Psoas muscle (tissue), 7 donors: ENCODE measurements at regions not wholly inside any gene's neighbourhood (a gene's known extent, or its start where the extent isn't known, plus 50 kb on each side); places are given as distances from the start of the nearest gene placed in this dataset.

Experiments used
- ATAC-seq, 4 donors: fragments of 200-7000 bp; cut with Tn5 transposase; one replicate each; pipeline ENCODE4 v1.9.1; 2020; ENCODE audit warnings: moderate library complexity in 3 of 4, mild to moderate bottlenecking in 2 of 4
- DNase-seq, 2 donors: peaks; one replicate each; pipeline ENCODE4 v3.0.0-alpha.2; 2020
- H3K27ac ChIP-seq: fragments of 200-600 bp; one replicate; pipeline ENCODE4 v1.8.0; 2022
- H3K27me3 ChIP-seq, 3 donors: fragments of 200-600 bp in 1 of 3; one replicate each; pipeline versions ENCODE4 v1.6.1 to v1.8.0; 2013 to 2022; ENCODE audit warnings: low read length in 2 of 3, mild to moderate bottlenecking in 2 of 3, moderate library complexity in 1 of 3; ENCODE audit not compliant: insufficient read depth in 3 of 3
- H3K36me3 ChIP-seq, 2 donors: fragments of 200-600 bp in 1 of 2; one replicate each; pipeline versions ENCODE4 v1.6.1 to v1.8.0; 2013 to 2022; ENCODE audit warnings: low read depth in 1 of 2, mild to moderate bottlenecking in 1 of 2, moderate library complexity in 1 of 2; ENCODE audit not compliant: insufficient read depth in 1 of 2
- H3K4me1 ChIP-seq: fragments of 200-600 bp; one replicate; pipeline ENCODE4 v1.8.0; 2022
- H3K4me3 ChIP-seq: fragments of 200-600 bp; one replicate; pipeline ENCODE4 v1.8.0; 2022; ENCODE audit warnings: mild to moderate bottlenecking
- H3K9me3 ChIP-seq: fragments of 200-600 bp; one replicate; pipeline ENCODE4 v1.8.0; 2022
- CTCF ChIP-seq: fragments of 200-600 bp; IDR thresholded peaks from one replicate; pipeline ENCODE4 v1.8.0; 2022; ENCODE audit warnings: antibody characterized with exemption
- WGBS, 3 donors: extraction: QIAGEN DNeasy Blood & Tissue Kit; methylation state at CpG; one replicate each; pipeline versions ENCODE4 v1.1.6 to v1.1.7; 2013; 5-methylcytosine and 5-hydroxymethylcytosine counted together
- intact Hi-C, 2 donors: fragments of 100-400 bp; cut with DNase I; formaldehyde crosslinking; loops; one replicate each; pipeline versions ENCODE4 v1.11.0 to v1.14.2; 2022
- donor health status: healthy with polysubstance abuse.
- donor health status: DM: no; HTN: no; CAD: no; lungs with moderate emphysema.
- donor health status: Bipolar disorder and iron deficiency.
- donor health status: healthy.
- donor health status: DM: yes; HTN: yes; CAD: no.
- donor health status: DM: no; HTN: no; CAD: no.
- donor health status: DM: yes; HTN: yes; CAD: no.

DNA sequence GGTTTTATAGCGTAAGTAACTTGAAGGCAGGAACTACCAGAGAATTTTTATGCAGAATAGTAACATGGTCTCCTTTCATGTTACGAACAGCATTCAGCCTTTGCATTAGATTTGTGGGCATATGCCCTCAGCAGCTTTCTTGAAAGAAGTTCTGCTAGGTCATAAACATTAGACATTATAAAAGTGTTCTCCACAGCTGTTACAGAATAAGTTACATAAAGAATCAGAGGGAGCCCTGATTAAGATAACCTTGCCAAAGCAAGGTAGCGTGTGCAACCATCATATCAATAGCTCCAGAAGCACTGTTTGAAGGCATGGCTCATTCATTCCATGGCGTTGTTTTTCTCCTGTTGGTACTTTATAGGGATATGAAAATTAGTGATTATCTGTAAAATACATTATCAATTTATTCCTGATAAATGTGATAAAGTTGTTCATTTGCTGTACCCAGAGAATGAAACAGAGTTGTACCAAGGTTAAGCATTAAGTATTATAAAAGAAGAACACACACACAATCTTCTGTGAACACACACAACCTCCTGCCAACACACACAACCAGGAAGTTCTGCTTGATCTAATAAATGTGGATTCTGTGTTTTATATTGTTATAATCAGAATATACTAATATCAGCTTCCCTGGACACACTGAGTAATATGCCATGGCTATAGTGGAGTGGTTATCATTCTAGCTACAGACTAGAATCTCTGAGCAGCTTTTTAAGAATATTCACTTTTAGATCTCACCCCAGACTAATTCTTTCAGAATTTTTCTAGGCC is 286.7 kb upstream of the SLC39A10 start:
- Histone ChIP-seq H3K9me3 (no peaks in the 10 kb centered on the region), H3K36me3 (no peaks in the 10 kb centered on the region), H3K4me1 (no peaks in the 10 kb centered on the region), H3K27ac (no peak overlapping the region), H3K4me3 (no peak overlapping the region), H3K27me3 (no peaks in the 10 kb centered on the region)
- DNase-seq, result no peak
- intact Hi-C loops, result no loop called here
- TF ChIP-seq CTCF, result no peak
- no peak for ATAC-seq
- WGBS, 3 donors, result 94 to 95% (median 95%) methylated on average over 4 of the region's 4 CpGs

DNA sequence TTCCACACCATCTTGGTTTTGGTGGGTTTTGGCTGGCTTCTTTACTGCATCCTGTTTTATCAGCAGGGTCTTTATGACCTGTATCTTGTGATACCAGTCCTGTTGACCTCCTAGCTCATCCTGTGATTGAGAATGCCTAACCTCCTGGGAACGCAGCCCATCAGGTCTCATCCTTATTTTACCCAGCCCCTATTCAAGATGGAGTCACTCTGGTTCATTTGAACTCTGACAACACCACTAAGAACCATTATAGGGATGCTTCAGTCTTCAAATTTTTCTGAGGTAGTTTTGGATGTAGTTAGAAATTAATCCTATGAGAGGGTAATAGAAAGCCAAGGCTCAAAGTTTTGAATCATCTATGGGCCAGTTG is 287.8 kb upstream of the SLC39A10 start:
- WGBS, 3 donors, result 0% methylated on average over 1 of the region's 1 CpG
- no peaks in the 10 kb centered on the region for H3K9me3 ChIP-seq
- no peaks in the 10 kb centered on the region for H3K27me3 ChIP-seq
- DNase-seq (no peak), ATAC-seq (no peak)
- no peak overlapping the region for H3K27ac ChIP-seq
- intact Hi-C loops, result no loop called here
- H3K4me1 ChIP-seq, result no peaks in the 10 kb centered on the region
- TF ChIP-seq CTCF, result no peak
- H3K36me3 ChIP-seq, result no peaks in the 10 kb centered on the region
- no peak overlapping the region for H3K4me3 ChIP-seq

DNA sequence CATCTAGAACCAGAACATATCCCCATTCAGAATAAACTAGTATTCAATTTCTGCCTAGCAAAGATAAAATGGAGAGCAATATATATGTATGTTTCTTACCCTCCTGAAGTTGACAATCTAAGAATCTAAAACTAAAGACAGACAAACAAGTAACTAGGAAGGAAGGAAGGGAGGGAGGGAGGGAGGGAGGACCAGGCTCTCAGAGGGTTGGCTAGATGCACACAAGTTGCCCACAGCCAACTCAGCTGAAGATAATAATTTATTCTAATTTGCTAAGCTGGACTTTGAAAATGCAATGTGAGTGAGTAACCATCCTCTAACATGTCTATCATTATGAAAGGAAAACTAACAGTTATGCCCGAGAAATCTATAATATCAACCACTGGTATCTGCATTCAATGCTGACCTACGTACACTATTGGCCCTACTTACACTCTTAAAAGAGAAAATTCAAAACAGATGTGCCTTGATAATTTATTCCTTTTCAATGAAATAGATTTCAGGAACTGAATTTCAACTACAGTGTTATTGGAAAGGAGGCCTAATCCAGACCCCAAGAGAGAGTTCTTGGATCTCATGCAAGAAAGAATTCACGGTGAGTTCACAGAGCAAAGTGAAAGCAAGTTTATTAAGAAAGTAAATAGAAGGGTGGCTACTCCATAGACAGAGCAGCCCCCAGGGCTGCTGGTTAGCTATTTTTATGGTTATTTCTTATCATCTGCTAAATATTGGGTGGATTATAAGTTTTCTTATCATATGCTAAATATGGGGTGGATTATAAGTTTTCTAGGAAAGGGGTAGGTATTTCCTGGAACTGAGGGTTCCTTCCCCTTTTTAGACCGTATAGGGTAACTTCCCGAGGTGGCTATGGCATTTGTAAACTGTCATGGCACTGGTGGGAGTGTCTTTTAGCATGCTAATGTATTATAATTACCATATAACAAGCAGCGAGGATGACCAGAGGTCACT is 288.5 kb upstream of the SLC39A10 start:
- no peaks in the 10 kb centered on the region for H3K36me3 ChIP-seq
- no peaks in the 10 kb centered on the region for H3K9me3 ChIP-seq
- intact Hi-C loops, result no loop called here
- H3K27ac ChIP-seq, result no peak overlapping the region
- 69 to 70% (median 70%) methylated on average over 6 of the region's 6 CpGs for WGBS, 3 donors
- ATAC-seq (no peak), DNase-seq (no peak)
- TF ChIP-seq CTCF, result no peak
- no peak overlapping the region for H3K4me3 ChIP-seq
- H3K4me1 ChIP-seq, result no peaks in the 10 kb centered on the region
- no peaks in the 10 kb centered on the region for H3K27me3 ChIP-seq

GRCh38 chr2:195367809-195368208 is 289.2 kb upstream of the SLC39A10 start:
- Histone ChIP-seq H3K9me3 (no peaks in the 10 kb centered on the region), H3K36me3 (no peaks in the 10 kb centered on the region), H3K4me3 (no peak overlapping the region), H3K27me3 (no peaks in the 10 kb centered on the region), H3K27ac (no peak overlapping the region), H3K4me1 (no peaks in the 10 kb centered on the region)
- WGBS, 3 donors, result 62 to 81% (median 72%) methylated on average over 2 of the region's 2 CpGs
- no peak for TF ChIP-seq CTCF
- DNase-seq (no peak), ATAC-seq (no peak)
- intact Hi-C loops, result no loop called here
